MM.1S (cell line): ENCODE measurements at regions not wholly inside any gene's neighbourhood (a gene's known extent, or its start where the extent isn't known, plus 50 kb on each side); places are given as distances from the start of the nearest gene placed in this dataset.
"Not testable (repeated sequence)": the region's sequence is repeated elsewhere in the genome, so short reads cannot be mapped to it uniquely, and the experiment has no call there.

Experiments
- DNase-seq: peaks from one replicate; pipeline ENCODE4 v3.0.0-alpha.2; 2015
- H2AFZ ChIP-seq: fragments of 300-600 bp; sonication (generic); 2 replicates; pipeline ENCODE4 v1.6.0; 2016; ENCODE audit warnings: antibody characterized with exemption, low read length
- H3F3A ChIP-seq: fragments of 300-600 bp; sonication (generic); 2 replicates; pipeline ENCODE4 v1.6.1; 2016; ENCODE audit warnings: mild to moderate bottlenecking, antibody characterized with exemption, low read length, moderate library complexity, mixed read lengths; ENCODE audit not compliant: insufficient read depth
- H3K27ac ChIP-seq: fragments of 300-600 bp; sonication (generic); 2 replicates; pipeline ENCODE4 v1.5.1; 2016; ENCODE audit warnings: mild to moderate bottlenecking, low read length
- H3K27me3 ChIP-seq: fragments of 300-600 bp; sonication (generic); replicated peaks from 2 replicates; pipeline ENCODE4 v1.6.0; 2016; ENCODE audit warnings: low read length; ENCODE audit not compliant: insufficient read depth
- H3K36me3 ChIP-seq: fragments of 300-600 bp; sonication (generic); replicated peaks from 2 replicates; pipeline ENCODE4 v1.6.1; 2016; ENCODE audit warnings: mild to moderate bottlenecking, low read length, mixed read lengths; ENCODE audit not compliant: insufficient read depth
- H3K4me1 ChIP-seq: fragments of 300-600 bp; sonication (generic); 2 replicates; pipeline ENCODE4 v1.6.1; 2016; ENCODE audit warnings: low read length, mixed read lengths
- H3K4me2 ChIP-seq: fragments of 300-600 bp; sonication (generic); 2 replicates; pipeline ENCODE4 v1.6.0; 2016; ENCODE audit warnings: low read depth, low read length
- H3K4me3 ChIP-seq: fragments of 300-600 bp; sonication (generic); 2 replicates; pipeline ENCODE4 v1.5.1; 2016; ENCODE audit warnings: low read length, mixed read lengths
- H3K79me2 ChIP-seq: fragments of 300-600 bp; sonication (generic); 2 replicates; pipeline ENCODE4 v1.6.1; 2016; ENCODE audit warnings: mixed run types, low read length, mixed read lengths
- H3K9ac ChIP-seq: fragments of 300-600 bp; sonication (generic); 2 replicates; pipeline ENCODE4 v1.6.1; 2016; ENCODE audit warnings: low read length, mixed read lengths
- H3K9me2 ChIP-seq: fragments of 300-600 bp; sonication (generic); replicated peaks from 2 replicates; pipeline ENCODE4 v1.6.1; 2016; ENCODE audit warnings: mild to moderate bottlenecking, low read length, mixed read lengths; ENCODE audit not compliant: insufficient read depth
- H3K9me3 ChIP-seq: fragments of 300-600 bp; sonication (generic); replicated peaks from 2 replicates; pipeline ENCODE4 v1.6.1; 2016; ENCODE audit warnings: mild to moderate bottlenecking, low read length, mixed read lengths; ENCODE audit not compliant: insufficient read depth
- H4K20me1 ChIP-seq: fragments of 300-600 bp; sonication (generic); 2 replicates; pipeline ENCODE4 v1.6.1; 2016; ENCODE audit warnings: mild to moderate bottlenecking, low read length, moderate library complexity, mixed read lengths; ENCODE audit not compliant: insufficient read depth
- CTCF ChIP-seq: fragments of 300-600 bp; sonication (generic); IDR thresholded peaks from 2 replicates; pipeline ENCODE4 v1.5.1; 2016; ENCODE audit warnings: antibody characterized with exemption, low read length, mixed read lengths
- EZH2 ChIP-seq: fragments of 300-600 bp; sonication (generic); optimal IDR thresholded peaks from 2 replicates; pipeline ENCODE3; 2017; ENCODE audit warnings: low read depth, mild to moderate bottlenecking, antibody characterized with exemption, low read length, mixed read lengths
- EZH2phosphoT487 ChIP-seq: fragments of 300-600 bp; sonication (generic); IDR thresholded peaks from 2 replicates; pipeline ENCODE4 v1.6.1; 2018; ENCODE audit warnings: antibody characterized with exemption, low read length

- H3F3A ChIP-seq, result peaks cover 26% of the 10 kb centered on the region
- H3K79me2 ChIP-seq, result no peaks in the 10 kb centered on the region
- peaks cover 52% of the 10 kb centered on the region for H3K4me1 ChIP-seq
- no peaks in the 10 kb centered on the region for H3K9me2 ChIP-seq
- peak overlapping the region; percentile 87 for H3K27ac ChIP-seq
- no peaks in the 10 kb centered on the region for H4K20me1 ChIP-seq
- H2AFZ ChIP-seq, result peak overlapping the region; percentile 29
- peak overlapping the region; percentile 49 for H3K9ac ChIP-seq
- peak; percentile 92 for DNase-seq
- no peaks in the 10 kb centered on the region for H3K36me3 ChIP-seq
- no peaks in the 10 kb centered on the region for H3K9me3 ChIP-seq
- TF ChIP-seq EZH2phosphoT487, result no peak
- TF ChIP-seq EZH2, result no peak
- no peak for TF ChIP-seq CTCF
- H3K27me3 ChIP-seq, result no peaks in the 10 kb centered on the region
- peak overlapping the region; percentile 73 for H3K4me2 ChIP-seq
- peak overlapping the region; percentile 34 for H3K4me3 ChIP-seq
These were observed 196.0 kb downstream of the BTBD3 start for GRCh38 chr20:12113468-12114371.

- H3K27ac ChIP-seq, H2AFZ ChIP-seq: not testable (repeated sequence)
These were observed 211.4 kb downstream of the BTBD3 start for GRCh38 chr20:12129114-12129513.

GRCh38 chr20:12129532-12129931 is 211.8 kb downstream of the BTBD3 start:
- not testable (repeated sequence) for H4K20me1 ChIP-seq

More at GRCh38 chr20:12129114-12129513, 211.4 kb downstream of the BTBD3 start:
- H3K4me3 ChIP-seq, H3K79me2 ChIP-seq, H3K9me2 ChIP-seq, H3K27me3 ChIP-seq, H3K4me2 ChIP-seq, H3F3A ChIP-seq, H3K9me3 ChIP-seq, DNase-seq, H3K36me3 ChIP-seq, H3K9ac ChIP-seq, H4K20me1 ChIP-seq, H3K4me1 ChIP-seq: not testable (repeated sequence)

GRCh38 chr20:12130781-12131180 is 213.1 kb downstream of the BTBD3 start:
- TF ChIP-seq EZH2phosphoT487 (no peak), EZH2 (no peak), CTCF (no peak)
- Histone ChIP-seq H3F3A (no peaks in the 10 kb centered on the region), H3K9me2 (no peaks in the 10 kb centered on the region), H3K9ac (no peak overlapping the region), H3K79me2 (no peaks in the 10 kb centered on the region), H4K20me1 (no peaks in the 10 kb centered on the region), H3K4me1 (no peaks in the 10 kb centered on the region), H3K4me2 (no peak overlapping the region), H3K36me3 (no peaks in the 10 kb centered on the region), H2AFZ (no peak overlapping the region), H3K4me3 (no peak overlapping the region), H3K27me3 (no peaks in the 10 kb centered on the region), H3K9me3 (no peaks in the 10 kb centered on the region), H3K27ac (no peak overlapping the region)
- no peak for DNase-seq

More at GRCh38 chr20:12129532-12129931, 211.8 kb downstream of the BTBD3 start:
- H2AFZ ChIP-seq, H3K9me2 ChIP-seq, H3K36me3 ChIP-seq, H3K4me1 ChIP-seq, H3K79me2 ChIP-seq, H3K4me2 ChIP-seq, DNase-seq, H3K27ac ChIP-seq, H3K27me3 ChIP-seq, H3K9ac ChIP-seq, H3F3A ChIP-seq, H3K9me3 ChIP-seq, H3K4me3 ChIP-seq: not testable (repeated sequence)
